NCI-H345 treated with DMSO at 0.1 percent for 48 hours (cell line): ENCODE measurements at regions not wholly inside any gene's neighbourhood (a gene's known extent, or its start where the extent isn't known, plus 50 kb on each side); places are given as distances from the start of the nearest gene placed in this dataset.
"Not testable (repeated sequence)": the region's sequence is repeated elsewhere in the genome, so short reads cannot be mapped to it uniquely, and the experiment has no call there.

Experiments
- DNase-seq: peaks from one replicate; lab custom pipeline; 2025; ENCODE audit not compliant: unreplicated experiment; lab: John Stamatoyannopoulos, UW

DNA sequence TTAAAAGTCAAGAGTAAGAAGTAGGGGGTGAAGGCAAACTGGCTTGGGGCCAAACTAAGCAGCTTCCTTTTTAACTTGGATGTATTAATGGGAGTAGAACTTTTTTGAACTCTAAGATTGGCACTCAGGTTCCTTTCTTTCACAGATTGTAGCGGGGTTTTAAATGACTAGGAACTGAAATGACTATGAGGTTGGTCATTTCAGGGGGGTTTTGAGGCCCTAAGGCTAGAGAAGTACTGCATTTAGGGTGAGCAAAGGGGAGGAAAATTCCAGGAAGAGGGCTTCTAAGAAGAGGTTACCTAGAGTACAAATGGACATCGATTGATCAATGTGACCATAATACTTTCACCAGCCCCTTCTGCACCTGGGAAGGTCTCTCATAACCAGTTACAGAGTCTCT is 381.8 kb downstream of the MLLT3 start:
- DNase-seq: no peak

DNA sequence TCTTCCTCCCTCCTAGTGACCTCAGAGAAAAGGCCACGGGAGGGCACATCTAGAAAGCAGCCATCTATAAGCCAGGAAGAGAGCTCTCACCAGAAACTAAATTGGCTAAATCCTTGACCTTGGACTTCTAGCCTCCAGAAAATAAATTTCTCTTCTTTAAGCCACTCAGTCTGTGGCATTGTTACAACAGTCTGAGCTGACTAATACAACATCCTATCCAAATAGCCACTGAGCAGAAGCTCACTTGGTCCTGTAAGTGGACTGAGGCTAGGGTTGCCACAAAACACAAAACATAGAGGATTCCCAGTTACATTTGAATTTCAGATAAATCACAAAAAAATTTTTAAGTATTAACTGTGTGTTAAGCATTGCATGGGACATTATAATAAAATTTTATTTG is 383.4 kb downstream of the MLLT3 start:
- no peak for DNase-seq

DNA sequence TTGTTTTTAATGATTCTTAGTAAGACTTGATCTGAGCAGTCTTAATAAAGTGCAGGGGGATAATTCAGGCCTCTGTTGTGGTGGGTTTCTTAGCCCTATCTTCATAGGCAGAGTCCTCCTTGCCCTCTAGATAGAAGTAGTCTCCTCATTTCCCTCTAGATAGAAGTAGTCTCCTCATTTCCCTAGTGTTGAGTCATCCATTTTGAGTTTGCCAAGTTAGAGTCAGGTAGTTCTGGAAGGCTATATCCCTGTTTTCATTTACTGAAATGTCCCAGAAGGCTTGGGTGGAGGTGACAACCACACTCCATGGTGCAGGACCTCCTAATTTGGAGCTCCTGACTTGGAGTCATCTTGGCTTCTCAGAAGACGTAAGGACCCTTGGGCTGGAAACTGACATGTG is 384.6 kb downstream of the MLLT3 start:
- no peak for DNase-seq

DNA sequence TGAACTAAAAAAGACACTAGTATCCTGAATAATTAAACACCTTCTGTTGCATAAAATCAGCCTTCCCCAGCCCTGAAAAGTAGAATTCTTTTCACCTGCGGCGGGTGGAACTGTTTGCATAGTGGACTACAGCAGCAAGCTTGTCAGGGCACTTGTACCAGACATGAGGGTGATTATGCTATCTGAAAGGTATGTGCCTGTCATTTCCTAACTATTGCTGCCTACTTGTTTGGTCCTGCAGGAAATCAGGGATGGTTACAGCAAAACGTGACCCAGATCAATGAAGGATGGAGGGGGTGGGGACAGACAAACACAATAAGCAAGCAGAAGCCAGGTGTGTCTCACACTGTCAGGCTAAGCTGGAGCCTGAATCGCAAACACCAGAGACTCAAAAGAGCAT is 385.6 kb downstream of the MLLT3 start:
- peak; percentile 44 for DNase-seq

DNA sequence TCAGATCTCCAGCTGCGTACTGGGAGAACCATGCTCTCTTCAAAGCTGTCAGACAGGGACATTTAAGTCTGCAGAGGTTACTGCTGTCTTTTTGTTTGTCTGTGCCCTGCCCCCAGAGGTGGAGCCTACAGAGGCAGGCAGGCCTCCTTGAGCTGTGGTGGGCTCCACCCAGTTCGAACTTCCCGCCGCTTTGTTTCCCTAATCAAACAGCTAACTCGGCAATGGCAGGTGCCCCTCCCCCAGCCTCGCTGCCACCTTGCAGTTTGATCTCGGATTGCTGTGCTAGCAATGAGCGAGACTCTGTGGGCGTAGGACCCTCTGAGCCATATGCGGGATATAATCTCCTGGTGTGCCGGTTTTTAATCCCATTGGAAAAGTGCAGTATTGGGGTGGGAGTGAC is 387.1 kb downstream of the MLLT3 start:
- not testable (repeated sequence) for DNase-seq

DNA sequence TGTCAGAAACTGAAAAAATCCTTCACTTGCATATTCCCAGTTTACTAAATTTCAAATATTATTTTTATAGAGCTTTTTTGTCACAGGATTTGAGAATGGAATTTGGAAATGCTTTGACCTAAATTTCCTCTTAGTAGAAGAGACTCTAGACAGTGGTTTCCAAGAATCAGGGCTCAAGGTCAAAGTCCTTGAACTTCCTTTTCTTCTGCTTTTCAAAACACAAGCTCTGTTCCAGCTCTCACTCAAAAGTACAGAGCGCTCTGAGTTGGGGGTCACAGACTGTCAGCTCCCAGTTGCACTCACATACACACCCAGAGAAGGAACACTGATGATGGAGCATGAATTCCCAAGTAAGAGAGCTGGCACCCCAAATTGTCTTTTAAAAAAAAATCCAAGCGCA is 394.2 kb downstream of the MLLT3 start:
- no peak for DNase-seq

DNA sequence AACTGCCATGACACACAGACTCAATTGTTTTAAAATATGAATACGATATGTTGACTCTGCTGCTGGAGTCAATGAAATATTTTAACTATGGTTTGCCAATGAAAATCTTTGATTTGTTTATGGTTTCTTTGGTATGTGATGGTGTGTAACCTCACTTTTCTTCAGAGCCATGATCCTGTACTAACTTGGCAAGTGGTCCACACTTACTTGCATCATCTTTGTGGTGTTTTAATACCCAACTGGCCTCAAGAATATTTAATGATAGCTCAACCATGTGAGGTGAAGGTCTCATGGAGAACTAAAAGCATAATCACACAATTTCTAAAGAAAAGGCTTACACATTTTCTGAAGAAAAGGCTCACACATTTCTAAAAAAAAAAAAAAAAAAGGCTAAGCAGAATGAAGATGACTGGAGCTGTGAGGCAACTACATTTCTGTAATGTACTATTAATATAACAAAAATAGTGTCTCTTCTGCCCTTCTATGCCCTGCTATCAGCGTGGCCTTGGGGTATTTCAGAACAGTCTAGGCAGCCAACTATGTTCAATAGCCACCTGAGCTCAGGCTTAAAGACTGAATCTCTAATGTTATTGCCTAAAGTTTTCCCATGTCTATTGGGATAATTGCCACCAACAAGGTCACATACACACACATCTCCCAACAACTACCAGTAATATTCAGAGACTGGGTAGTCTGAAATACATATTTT is 395.0 kb downstream of the MLLT3 start:
- no peak for DNase-seq

DNA sequence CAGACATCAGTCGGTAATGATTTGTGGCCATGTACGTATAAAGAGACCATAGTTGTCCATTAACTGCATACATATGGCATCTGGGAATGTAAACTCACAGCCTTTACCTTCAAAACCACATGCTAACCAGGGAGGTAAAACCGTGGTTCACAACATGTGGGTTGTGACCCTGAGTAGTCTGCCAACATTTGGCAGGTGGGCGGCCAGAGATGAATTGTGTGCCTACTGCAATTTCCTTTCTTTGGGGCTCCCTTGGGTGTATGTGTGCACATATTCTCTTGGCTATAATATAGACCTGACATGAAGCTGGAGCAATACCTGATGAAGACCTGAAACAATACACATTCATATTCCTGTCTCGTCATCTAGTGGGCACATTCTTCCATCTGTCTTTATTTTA is 396.0 kb downstream of the MLLT3 start:
- DNase-seq: no peak

DNA sequence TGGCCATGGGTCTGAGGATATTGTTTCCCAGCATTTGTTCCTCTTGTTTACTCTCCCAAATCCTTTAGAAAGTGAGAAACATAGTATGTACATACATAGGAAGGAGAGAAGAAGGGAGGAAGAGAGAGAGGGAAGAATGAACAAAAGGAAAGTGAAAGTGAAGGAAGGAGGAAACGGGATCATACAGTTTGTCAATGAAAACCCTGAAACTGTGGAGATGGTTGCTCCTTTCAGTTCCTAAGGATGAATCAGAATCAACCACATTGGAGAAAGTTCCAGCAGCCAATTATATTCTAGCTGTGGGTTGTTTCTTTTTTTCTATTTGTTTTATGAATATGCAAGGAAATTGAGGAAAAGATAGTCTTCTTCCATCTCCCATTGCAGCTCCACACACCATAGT is 396.5 kb downstream of the MLLT3 start:
- no peak for DNase-seq

DNA sequence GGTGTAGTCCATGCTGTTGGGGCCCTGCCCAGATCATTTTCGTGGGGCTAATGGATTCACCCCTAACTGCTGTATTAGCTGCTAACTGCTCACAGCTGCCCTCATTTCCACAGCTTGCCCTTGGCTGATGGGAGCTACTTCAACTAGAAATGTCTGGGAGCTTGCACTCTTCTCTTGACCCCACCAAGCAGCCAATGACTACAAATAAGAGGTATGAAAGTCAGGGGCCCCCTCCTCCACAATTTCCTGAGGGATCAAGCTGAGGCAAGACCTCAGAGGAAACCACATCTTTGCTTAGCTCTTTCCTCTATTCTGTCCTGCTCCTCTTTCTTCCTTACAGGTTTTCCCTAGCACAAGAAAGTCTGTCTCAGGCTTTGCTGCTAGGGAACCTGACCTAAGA is 397.5 kb downstream of the MLLT3 start:
- DNase-seq: no peak

DNA sequence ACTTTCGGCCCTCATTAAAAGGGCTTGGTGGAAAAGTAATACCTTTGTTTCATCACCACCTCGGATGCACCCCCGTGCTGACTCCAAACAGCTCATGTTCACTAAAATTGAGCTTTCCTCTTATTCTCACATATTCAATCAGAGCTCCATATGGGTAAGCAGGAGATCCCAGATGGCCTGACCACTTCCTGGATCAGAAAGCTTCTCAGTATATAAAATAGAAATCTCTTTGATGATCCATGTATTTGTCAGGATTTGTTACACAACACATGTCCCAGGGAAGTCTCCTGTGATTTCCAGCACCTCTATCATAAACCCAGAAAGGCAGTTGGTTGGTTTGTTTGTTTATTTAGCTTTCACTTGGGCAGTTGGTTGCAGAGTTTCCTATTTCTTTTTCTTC is 402.0 kb downstream of the MLLT3 start:
- no peak for DNase-seq

DNA sequence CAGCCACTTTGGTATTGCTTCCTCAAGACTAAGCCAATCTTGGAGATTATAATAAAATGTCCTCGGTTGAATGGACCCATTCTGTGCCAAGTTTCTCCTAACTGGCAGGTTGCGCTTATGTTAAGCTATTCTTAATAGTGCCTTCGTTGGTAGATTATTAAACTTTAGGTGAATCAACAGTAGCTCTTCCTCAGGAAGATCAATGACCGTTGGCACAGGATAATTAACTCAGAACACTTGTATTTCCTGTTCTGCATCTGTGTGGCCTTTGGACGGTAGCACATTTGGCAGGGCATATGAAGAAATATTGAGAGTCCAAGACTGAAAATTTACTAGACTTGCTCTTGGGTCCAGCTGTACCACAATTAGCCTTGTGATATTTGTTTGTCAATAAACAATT is 402.9 kb downstream of the MLLT3 start:
- DNase-seq: no peak

DNA sequence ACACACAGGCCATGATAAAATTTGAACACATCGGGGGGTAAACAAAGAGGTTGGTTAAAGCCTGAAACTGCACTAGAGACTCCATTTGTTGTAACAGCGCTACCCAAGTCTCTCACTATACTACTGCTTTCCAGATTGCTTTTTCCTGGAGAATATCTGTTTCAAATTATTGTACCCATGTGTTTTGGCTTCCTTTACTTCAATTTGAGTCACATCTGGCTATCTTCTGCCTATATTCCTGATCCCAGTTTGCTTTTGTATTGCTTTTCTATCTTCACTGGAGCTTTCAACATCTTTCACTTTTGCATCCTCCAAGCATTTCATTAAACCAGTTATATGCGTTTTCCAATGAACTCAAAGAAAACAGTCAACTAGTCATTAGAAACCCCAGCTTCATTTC is 404.7 kb downstream of the MLLT3 start:
- DNase-seq: no peak

DNA sequence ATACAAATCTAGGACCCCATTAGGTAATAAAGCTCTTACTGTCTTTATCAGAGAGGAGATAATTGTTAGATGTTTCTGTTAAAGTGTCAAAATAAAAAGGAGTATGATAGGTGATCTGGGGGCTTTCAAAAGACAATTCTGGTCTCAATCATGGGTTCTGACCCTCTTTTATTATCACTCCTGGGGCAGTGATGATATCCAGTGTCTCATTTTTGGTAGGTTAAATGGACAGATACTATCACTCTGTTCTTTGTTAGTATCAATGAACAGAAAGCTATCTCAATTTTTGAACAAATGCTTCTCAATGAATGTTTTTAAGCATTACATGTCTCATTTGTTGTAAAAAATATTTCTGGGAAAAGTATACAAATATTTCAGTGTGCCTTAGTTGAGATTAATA is 405.9 kb downstream of the MLLT3 start:
- DNase-seq: no peak

DNA sequence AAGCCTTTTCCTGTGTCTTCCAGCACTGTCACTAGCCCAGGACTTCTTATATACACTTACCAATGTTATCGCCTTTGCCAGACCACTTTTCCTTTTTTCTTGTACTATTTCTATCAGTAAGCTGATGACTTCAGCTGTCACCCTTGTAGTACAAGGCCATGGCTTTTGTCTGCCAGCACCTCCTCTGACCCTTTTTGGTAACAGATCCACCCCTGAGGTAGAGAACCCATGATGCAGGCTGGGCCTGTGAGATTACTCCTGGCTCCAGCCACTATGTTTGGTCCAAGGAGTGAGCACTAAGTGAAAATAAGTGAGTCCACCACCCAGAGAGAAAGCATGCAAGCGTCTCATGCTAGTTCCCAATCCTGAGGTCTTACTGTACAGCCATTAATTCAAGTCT is 406.7 kb downstream of the MLLT3 start:
- no peak for DNase-seq

DNA sequence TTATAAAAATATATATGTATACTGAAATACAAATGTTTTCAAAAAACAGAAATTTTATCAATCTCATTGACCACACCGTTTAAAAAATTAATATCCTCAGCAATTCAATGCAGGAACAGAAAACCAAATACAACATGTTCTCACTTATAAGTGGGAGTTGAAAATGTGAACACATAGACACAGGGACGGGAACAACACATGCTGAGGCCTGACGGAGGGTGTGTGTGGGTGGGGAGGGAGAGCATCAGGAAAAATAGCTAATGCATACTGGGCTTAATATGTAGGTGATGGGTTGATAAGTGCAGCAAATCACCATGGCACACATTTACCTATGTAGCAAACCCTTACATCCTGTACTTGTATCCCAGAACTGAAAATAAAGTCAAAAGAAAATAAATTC is 409.5 kb downstream of the MLLT3 start:
- DNase-seq: no peak

DNA sequence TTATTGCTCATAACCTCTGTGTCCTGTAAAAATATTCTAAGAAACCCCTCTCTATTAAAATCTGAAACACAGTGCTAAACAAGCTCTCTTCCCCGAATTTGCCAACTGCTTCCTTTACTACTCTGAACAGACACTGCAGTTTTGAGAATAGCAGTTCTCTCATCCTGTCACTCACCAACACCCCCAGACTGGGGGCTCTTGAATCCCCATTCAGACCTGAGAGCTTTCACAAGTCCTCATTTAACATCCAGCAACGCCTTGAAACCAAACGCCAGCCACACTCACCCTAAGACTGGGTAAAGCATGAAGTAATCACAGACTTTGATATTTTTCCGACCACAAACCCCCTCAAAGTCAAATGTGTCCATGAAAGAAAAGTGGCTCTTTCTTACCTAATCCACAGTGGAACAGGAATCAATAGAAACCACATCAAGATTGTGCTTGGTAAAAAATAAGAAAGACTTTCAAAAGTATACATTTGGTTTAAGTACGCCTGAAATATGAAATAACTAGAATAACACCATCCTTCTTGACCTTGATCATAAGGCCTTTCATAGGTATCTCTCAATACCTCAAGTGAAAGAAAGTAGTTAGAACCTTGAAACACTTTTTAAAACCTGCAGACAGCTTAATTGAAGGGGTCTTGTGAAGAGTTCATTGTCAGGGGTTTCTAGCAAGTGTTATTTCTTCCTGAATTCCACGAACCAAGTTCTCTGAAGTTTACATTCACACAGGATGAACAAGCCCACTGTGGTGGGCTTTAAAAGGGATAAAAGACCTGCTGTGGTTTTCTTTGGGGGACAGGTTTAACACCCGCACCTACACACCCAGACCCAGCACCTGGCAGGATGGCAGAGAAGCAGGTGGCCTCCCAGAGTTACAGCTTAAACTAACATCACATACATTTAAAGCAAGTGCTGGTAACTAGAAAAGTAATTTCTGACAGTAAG is 412.6 kb downstream of the MLLT3 start:
- no peak for DNase-seq

DNA sequence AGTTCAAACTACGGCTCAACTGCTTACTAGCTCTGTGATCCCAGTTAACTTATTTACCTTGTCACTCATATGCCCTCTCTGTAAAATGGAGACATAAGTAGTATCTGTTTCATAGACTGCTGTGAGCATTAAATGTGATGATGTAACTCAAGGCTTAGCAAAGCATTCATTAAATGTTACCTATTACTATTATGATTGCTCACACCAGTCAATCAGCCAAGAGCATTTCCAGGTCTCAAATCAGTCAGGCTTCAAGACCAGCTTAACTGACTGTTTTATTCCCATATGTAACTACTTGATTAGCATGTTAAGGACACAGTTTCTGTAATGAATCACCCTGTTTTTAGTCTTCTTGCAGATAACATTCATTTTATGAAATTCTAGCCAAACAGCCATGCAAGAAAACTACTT is 413.3 kb downstream of the MLLT3 start:
- no peak for DNase-seq

DNA sequence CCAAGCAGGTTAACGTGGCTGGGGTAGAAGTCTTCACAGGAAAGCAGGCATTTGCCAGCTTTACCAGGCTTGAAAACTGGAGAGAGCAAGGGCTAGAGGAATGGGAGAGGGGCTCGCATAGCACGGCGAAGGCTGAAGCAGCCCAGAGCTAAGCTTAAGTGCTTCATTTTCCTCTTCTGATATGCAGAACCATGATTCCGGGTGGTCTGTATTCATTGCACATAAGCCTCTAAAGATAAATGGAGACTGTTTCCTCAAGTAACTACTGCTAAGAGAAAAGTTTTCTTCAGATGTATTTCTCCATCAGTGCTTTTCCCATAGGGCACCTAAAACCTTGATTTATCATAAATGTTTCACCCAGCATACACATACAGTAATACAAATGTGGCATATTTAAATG is 414.1 kb downstream of the MLLT3 start:
- DNase-seq: no peak

DNA sequence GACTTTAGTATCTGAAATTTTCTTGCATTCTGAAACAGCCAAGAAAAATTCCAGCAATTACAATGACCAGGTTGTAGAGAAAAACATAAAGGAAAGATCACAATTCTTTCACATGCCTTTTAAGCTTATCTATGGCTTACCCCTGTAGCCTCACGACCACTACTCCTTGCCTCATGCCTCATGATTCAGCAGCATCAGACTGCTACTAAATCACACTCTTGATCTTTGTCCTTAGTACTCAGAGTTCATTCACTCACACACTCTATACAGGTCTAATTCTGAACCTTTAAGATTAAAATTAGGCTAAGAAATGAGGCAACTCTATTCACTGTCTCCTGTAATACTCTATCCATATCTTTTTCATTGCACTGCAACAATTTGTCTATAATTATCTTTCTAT is 415.1 kb downstream of the MLLT3 start:
- DNase-seq: no peak

DNA sequence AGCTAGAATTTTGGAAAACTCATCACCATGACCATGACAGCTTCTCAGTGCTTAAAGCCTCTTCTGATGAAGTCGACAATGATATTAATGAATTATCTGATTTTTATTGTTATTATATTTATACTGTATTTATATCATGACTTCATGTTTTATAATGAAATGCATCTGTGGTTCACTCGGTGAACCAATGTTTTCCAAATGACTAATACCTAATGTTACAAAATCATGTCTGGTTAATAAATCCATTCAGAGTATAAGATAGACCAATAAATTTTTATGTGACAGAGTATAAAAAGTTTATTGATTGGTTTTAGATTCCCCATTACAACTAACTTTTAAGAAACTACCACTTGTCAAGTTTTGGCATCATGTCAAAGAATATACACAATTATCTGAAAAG is 416.5 kb downstream of the MLLT3 start:
- no peak for DNase-seq

DNA sequence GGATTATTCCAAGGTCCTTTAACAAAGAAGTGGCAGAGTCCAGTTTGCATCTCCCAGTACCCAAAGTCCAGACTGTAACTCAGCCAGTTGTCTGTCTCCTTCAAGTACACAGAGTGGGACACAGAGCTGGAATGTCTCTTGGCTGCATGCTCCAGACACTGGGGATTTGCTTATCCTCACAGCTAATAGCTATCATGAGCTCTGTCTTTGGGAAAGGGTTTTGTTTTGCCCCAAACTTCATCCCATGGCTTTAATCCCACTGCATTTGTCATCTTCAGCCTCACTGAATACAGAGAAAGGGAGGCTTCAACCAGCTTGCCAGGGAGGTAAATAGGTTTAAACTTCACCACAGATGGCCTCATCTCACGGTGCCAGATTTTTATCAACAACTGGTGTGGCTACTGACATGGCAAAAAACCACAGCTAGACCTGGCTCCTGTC is 412.2 kb upstream of the SLC24A2 start:
- no peak for DNase-seq
